GM18505 (cell line): ENCODE measurements at regions not wholly inside any gene's neighbourhood (a gene's known extent, or its start where the extent isn't known, plus 50 kb on each side); places are given as distances from the start of the nearest gene placed in this dataset.
"Not testable (repeated sequence)": the region's sequence is repeated elsewhere in the genome, so short reads cannot be mapped to it uniquely, and the experiment has no call there.

Source experiments
- ATAC-seq: cut with Tn5 transposase; IDR thresholded peaks from one replicate; pipeline ENCODE4 v1.9.1; 2021; ENCODE audit not compliant: unreplicated experiment
- POLR2A ChIP-seq: IDR thresholded peaks from 4 replicates; pipeline ENCODE4 v1.6.1; 2011; ENCODE audit warnings: borderline replicate concordance; ENCODE audit not compliant: insufficient read depth, insufficient read length; ENCODE audit errors: extremely low read depth

DNA sequence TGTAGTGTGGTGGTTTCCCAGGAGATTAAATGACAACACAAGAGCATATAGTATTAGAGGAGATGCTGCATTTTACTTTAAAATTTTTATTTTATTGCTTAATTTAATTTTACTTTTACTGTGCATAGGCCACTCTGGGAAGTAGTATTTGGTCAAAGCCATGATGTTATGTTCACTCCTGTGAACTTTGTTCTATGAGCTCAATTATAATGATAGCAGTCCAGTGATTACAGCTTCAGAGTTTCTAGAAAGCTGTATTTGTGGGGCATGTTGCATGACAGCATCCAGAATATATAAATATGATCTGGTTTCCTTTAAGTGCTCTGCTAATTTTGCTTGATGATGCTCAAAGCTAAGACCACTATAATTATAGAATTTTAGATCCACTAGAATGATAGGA lies 338.6 kb downstream of the NSUN3 start:
- no peak for ATAC-seq
- no peak for TF ChIP-seq POLR2A

DNA sequence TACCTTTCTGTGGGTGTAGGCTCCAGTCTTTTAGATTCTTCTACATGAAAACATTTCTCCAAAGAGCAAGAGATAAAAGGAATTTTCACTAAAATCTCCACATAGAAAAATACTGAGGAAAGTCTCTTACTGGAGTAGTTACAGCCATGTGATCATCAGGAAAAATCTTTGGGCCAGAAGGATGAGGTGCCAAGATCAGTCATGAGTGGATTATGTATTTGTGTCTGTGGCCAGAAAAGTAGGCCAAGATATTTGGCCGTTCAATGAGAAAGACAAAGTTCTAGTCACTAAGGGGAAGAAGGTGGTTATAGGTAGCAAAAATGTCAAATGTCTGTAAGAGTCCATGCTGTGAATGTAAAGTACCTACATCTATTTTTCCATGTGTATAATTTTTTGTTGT lies 339.3 kb downstream of the NSUN3 start:
- TF ChIP-seq POLR2A: no peak
- ATAC-seq: no peak

DNA sequence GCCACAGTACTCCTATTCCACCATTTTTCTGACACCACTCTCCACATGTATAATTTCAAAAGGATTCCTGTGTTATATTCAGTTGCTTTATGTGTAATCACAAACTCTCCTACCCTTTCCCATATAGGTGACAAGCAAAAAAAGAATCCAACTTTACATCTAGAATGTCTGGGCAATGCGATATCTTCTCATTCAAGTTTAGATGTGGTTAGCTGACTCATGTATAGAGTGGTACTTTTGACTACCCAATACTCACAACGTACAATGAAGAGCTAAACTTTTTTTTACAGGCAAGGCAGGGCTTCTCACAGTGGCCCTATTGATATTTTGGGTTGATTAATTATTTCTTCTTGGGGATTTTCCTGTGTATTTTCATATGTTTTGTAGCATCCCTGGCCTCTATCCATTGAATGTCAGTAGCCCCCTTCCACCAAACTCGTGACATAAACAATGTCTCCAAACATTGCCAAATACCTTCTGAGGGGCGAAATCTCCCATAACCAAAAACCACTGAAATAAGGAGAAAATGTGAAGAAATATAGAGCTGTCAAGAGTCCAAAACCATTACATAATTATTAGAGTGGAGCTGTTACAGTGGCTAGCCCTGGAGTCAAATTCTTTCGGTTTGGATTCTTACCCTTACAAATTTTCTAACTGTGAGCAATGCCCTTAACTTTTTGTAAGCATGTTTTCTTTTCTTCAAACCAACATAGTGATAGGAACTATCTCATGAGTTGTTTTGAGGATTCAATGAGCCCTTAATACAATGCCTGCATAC lies 342.6 kb downstream of the NSUN3 start:
- ATAC-seq: no peak
- no peak for TF ChIP-seq POLR2A

DNA sequence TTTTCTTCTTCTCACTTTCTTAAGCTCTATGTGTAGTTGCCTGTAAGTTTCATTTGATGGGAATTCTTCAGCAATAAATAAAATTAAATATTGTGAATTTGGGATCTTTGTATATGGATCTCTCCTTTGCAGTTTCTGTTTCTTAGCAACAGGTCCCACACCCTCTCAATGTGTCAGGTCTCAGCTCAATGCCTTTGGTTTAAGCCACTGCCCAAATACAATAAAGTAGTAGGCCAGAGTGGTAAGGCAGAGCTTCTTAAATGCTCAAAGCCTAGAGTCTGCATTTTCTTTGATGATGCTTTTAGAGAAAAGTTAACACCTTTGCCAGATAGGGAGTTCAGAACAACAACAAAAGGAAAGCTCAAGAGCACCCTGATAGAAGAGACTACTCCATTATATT lies 343.7 kb downstream of the NSUN3 start:
- TF ChIP-seq POLR2A: no peak
- no peak for ATAC-seq

DNA sequence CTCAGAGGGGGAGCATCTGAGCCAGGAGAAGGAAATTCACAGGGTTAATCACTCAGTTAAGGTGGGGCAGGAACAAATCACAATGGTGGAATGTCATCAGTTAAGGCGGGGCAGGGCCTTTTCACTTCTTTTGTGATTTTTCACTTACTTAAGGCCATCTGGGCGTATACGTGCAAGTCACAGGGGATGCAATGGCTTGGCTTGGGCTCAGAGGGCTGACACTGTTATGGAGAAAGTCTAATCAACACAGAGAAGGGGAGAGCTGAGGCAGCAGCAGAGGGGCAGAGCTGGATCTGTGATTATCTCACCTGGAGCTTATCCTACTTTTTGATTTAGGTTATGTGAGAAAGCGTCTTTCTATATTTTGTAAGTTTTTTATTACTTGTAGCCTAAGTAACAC lies 350.1 kb downstream of the NSUN3 start:
- not testable (repeated sequence) for ATAC-seq

DNA sequence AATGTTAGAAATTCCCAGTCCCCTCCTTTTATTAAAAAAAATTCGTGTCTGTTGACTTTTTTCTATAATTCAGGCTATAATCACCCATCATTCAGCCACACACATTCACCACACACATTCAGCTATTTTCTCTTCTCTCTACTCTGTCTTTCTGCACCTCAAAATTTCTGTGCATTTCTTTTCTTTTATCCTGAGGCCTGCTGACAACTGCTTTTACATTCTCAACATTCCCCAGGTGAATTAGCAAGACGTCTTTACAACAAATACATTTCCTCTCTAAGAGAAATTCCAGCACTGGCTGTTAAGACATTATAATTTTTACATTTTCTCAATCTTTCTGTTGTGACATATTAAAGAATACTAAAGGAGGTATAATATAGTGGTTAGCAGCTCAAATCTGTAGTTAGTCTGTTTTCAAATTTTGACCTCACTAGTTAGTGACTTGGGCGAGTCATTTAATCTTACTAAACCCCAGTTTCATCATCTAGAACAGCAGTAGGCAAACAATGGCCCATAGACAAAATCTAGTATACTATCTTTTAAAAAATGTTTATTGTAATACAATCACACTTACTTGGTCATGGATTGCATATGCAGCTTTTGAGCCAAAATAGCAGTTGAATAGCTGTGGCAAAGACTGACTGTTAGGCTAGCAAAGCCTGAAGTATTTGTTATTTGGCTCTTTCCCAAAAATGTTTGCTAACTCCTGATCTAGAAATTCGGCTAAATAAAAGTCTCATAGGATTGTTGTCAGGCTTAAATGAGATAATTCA lies 350.7 kb downstream of the NSUN3 start:
- TF ChIP-seq POLR2A: no peak
- ATAC-seq: no peak

DNA sequence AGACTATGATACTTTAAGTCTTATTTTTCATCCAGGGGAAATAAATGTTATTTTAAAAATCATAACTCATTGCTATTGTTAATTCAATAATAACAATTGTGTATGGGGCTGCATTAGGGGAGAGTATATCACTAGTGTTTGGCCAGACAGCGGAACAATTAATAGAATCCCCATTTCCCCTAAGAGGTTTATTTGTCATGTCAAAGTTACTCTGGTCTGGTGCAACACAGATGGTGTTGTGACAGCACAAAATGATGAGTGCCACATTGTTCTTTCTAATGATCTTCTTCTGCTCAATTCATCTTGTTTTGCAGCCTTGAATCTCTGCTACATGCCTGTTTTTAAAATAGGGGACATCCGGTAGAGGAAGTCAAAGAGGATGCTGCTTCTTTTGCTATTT lies 351.6 kb downstream of the NSUN3 start:
- TF ChIP-seq POLR2A: no peak
- no peak for ATAC-seq

DNA sequence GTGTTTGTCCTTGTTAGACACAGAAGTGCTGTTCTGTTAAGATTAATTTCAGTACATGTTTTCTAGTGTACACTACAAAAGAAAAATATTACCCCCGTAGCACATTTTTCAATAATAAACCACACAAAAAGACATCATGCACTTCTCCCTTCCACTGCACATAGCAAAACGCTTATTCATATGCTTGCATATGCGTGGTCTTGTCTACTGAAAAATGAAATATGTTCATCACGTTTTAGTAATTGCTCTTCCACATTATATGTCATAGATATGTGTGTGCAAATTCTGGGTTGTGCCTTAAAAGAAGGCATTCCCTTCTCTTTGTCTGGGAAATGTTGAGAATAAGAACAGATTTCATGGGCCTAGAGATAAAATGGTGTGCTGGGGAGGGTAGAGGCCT lies 353.9 kb downstream of the NSUN3 start:
- TF ChIP-seq POLR2A: no peak
- no peak for ATAC-seq

DNA sequence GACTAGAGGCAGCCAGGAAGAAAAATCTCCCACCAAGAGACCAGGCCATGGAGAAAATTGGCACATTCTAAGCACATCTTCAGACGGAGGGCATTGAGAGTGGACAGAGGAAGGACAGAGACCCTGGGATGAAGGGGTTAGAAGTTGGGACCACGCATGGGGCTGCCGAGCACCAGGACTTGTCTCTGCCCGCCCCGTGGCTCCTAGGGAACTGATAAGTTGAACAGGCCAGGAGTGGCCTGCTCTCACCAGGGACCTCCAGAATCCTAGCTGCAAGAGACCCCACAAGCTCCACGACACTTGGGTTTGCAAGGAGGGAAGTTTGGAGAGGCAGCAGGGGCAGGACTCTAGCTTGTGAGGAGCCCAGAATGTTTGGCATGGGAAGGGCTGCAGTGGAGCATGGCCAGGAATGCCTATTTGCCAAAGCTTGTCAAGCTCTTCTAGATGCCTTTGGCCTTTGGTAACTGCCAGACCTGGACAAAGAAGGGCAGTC lies 355.1 kb downstream of the NSUN3 start:
- no peak for TF ChIP-seq POLR2A
- no peak for ATAC-seq

DNA sequence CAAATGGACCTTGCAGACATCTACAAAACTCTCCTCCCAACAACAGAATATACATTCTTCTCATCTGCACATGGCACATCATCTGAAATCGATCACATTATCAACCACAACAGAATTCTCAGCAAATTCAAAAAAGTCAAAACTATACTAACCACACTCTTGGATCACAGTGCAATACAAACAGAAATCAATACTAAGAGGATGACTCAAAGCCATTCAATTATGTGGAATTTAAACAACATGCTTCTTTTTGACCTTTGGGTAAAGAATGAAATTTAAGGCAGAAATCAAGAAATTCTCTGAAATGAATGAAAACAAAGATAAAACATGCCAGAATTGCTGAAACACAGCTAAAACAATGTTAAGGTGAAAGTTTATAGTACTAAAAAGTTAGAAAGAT lies 358.1 kb downstream of the NSUN3 start:
- TF ChIP-seq POLR2A: no peak
- ATAC-seq: no peak

DNA sequence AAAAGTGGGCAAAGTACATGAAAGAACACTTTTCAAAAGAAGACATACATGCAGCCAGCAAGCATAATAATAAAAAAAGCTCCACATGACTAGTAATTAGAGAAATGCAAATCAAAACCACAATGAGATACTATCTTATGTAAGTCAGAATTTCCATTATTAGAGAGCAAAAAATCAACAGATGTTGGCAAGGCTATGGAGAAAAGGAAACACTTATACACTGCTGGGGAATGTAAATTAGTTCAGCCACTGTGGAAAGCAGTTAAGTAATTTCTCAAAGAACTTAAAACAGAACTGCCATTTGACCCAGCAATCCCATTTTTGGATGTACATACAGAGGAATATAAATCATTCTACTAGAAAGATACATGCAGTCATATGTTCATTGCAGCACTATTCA lies 360.7 kb downstream of the NSUN3 start:
- TF ChIP-seq POLR2A: no peak

DNA sequence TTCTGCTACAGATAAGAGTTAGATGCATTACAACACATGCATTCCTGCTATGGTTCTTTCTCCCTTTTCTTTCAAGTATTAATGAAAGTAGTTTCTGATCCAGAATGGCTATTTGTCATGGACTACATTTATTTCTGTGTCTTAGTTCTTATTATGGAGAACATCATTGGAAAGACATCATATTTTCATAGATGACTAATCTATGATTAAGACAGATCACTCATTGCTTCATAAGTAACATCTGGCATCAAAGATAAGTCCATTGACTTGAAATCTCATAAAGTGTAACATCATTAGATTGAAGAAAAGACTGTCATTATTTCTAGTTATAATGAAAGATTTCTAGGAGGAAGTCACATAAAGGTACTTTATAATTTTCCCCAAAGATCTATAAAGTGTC lies 366.7 kb downstream of the NSUN3 start:
- no peak for ATAC-seq
- TF ChIP-seq POLR2A: no peak

More for the DNA sequence above, 360.7 kb downstream of the NSUN3 start:
- no peak for ATAC-seq

DNA sequence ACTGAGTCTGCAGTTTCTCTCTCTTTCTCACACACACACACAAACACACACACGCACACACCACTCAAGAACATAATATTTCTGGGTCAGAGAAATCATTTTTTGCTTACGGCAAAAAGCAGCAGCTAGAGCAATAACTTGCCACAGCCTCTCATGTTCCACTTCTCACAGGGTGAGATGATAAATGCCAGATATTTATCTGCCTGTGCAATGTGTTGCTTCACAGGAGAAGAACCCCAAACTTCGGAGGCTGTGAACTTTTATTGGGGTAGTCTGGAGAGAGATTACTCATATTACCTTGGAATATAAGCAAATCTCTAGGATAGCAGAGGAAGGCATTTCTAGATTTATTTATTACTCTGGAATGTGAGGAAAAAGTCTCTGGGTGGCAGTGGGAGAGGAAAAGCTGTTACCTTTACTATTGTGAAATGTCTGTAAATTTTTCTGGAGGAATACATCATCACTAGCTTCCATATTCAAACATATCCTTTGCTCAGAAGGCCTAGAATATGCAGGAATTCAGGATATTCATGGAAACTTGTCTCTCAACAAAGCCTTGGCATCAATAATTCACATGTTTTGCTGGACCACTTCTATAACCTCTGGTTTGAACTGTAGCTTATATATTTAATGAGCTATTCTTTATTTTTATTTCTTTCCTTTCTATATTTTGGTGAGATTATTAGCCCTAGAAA lies 369.2 kb downstream of the NSUN3 start:
- no peak for ATAC-seq
- TF ChIP-seq POLR2A: no peak
